HUDEP-2 (cell line): ENCODE measurements at regions not wholly inside any gene's neighbourhood (a gene's known extent, or its start where the extent isn't known, plus 50 kb on each side); places are given as distances from the start of the nearest gene placed in this dataset.

Experiments
- DNase-seq, 76 experiments: peaks; one replicate each; lab custom pipeline; 2025; ENCODE audit not compliant: unreplicated experiment in 76 of 76; lab: John Stamatoyannopoulos, UW

- DNase-seq: no peak
These were observed 753.2 kb downstream of the TLR4 start for GRCh38 chr9:118457171-118458000.

- no peak for DNase-seq
These were observed 755.7 kb downstream of the TLR4 start for GRCh38 chr9:118459913-118460312.

GRCh38 chr9:118463419-118463818 lies 759.2 kb downstream of the TLR4 start:
- no peak for DNase-seq

GRCh38 chr9:118473521-118473920 lies 769.3 kb downstream of the TLR4 start:
- DNase-seq: no peak

GRCh38 chr9:118478752-118479151 lies 774.5 kb downstream of the TLR4 start:
- no peak for DNase-seq

GRCh38 chr9:118482306-118482705 lies 778.1 kb downstream of the TLR4 start:
- DNase-seq: no peak

GRCh38 chr9:118483677-118484076 lies 779.5 kb downstream of the TLR4 start:
- no peak for DNase-seq

GRCh38 chr9:118503236-118503635 lies 799.0 kb downstream of the TLR4 start:
- no peak for DNase-seq

GRCh38 chr9:118510711-118511110 lies 806.5 kb downstream of the TLR4 start:
- DNase-seq: no peak

GRCh38 chr9:118515947-118516346 lies 811.7 kb downstream of the TLR4 start:
- no peak for DNase-seq

- DNase-seq: no peak
These were observed 817.1 kb downstream of the TLR4 start for GRCh38 chr9:118521261-118521660.

GRCh38 chr9:118522093-118523028 lies 818.2 kb downstream of the TLR4 start:
- peak in 2 of 76 experiments; percentile 0 to 1 for DNase-seq

GRCh38 chr9:118527261-118527660 lies 823.1 kb downstream of the TLR4 start:
- no peak for DNase-seq

- DNase-seq: no peak
These were observed 825.0 kb downstream of the TLR4 start for GRCh38 chr9:118529210-118529609.

- no peak for DNase-seq
These were observed 825.5 kb downstream of the TLR4 start for GRCh38 chr9:118529624-118530214.

GRCh38 chr9:118532592-118532991 lies 828.4 kb downstream of the TLR4 start:
- DNase-seq: no peak

GRCh38 chr9:118533101-118533500 lies 828.9 kb downstream of the TLR4 start:
- no peak for DNase-seq

GRCh38 chr9:118533850-118534249 lies 829.6 kb downstream of the TLR4 start:
- DNase-seq: no peak

GRCh38 chr9:118536153-118536552 lies 832.0 kb downstream of the TLR4 start:
- no peak for DNase-seq

- no peak for DNase-seq
These were observed 830.3 kb downstream of the BRINP1 start for GRCh38 chr9:118538959-118539358.

GRCh38 chr9:118553465-118553864 lies 815.8 kb downstream of the BRINP1 start:
- no peak for DNase-seq
